SK-N-SH treated with all-trans-retinoic acid at 6 μM for 48 hours (cell line): ENCODE measurements at regions not wholly inside any gene's neighbourhood (a gene's known extent, or its start where the extent isn't known, plus 50 kb on each side); places are given as distances from the start of the nearest gene placed in this dataset.

ENCODE experiments used
- ATAC-seq: fragments of 200-7000 bp; cut with Tn5 transposase; 3 replicates; pipeline ENCODE4 v1.9.1; 2020; ENCODE audit warnings: mild to moderate bottlenecking, moderate library complexity
- ARNTL ChIP-seq: fragments of 450-650 bp; formaldehyde crosslinking; IDR thresholded peaks from 2 replicates; pipeline ENCODE4 v1.5.0; 2020; ENCODE audit warnings: low read depth, mild to moderate bottlenecking, moderate library complexity, borderline replicate concordance
- BACH2 ChIP-seq: fragments of 250-450 bp; sonication (Bioruptor Pico); IDR thresholded peaks from 2 replicates; pipeline ENCODE4 v1.9.0; 2021; ENCODE audit warnings: mild to moderate bottlenecking, borderline replicate concordance
- CREB5 ChIP-seq: fragments of 250-450 bp; sonication (Bioruptor Pico); IDR thresholded peaks from 2 replicates; pipeline ENCODE4 v1.5.1; 2020; ENCODE audit warnings: low read depth, mild to moderate bottlenecking, moderate library complexity
- CSDC2 ChIP-seq: fragments of 250-450 bp; sonication (Bioruptor Pico); IDR thresholded peaks from 2 replicates; pipeline ENCODE4 v1.5.0; 2020; ENCODE audit warnings: mild to moderate bottlenecking, moderate library complexity
- CSRNP3 ChIP-seq: fragments of 250-450 bp; sonication (Bioruptor Pico); IDR thresholded peaks from 2 replicates; pipeline ENCODE4 v1.5.1; 2021; ENCODE audit warnings: mild to moderate bottlenecking, moderate library complexity
- ESRRG ChIP-seq: fragments of 250-450 bp; sonication (Bioruptor Pico); IDR thresholded peaks from 2 replicates; pipeline ENCODE4 v1.6.1; 2021; ENCODE audit warnings: mild to moderate bottlenecking
- GLIS3 ChIP-seq: fragments of 250-450 bp; sonication (Bioruptor Pico); IDR thresholded peaks from 2 replicates; pipeline ENCODE4 v1.5.0; 2020; ENCODE audit warnings: mild to moderate bottlenecking, moderate library complexity
- ISL1 ChIP-seq: fragments of 250-450 bp; sonication (Bioruptor Pico); IDR thresholded peaks from 2 replicates; pipeline ENCODE4 v2.1.2; 2022; ENCODE audit warnings: mild to moderate bottlenecking, moderate library complexity
- OSR1 ChIP-seq: fragments of 250-450 bp; sonication (Bioruptor Pico); IDR thresholded peaks from 2 replicates; pipeline ENCODE4 v1.8.0; 2022; ENCODE audit warnings: moderate library complexity, mild to moderate bottlenecking, inconsistent platforms
- PATZ1 ChIP-seq: fragments of 250-450 bp; sonication (Bioruptor Pico); IDR thresholded peaks from 2 replicates; pipeline ENCODE4 v1.8.0; 2020; ENCODE audit warnings: mild to moderate bottlenecking, moderate library complexity, borderline replicate concordance
- POU6F1 ChIP-seq: fragments of 250-450 bp; sonication (Bioruptor Pico); IDR thresholded peaks from 2 replicates; pipeline ENCODE4 v1.8.0; 2021; ENCODE audit warnings: low read depth, mild to moderate bottlenecking, moderate library complexity, borderline replicate concordance
- PPARA ChIP-seq: fragments of 250-450 bp; sonication (Bioruptor Pico); IDR thresholded peaks from 2 replicates; pipeline ENCODE4 v1.5.0; 2020; ENCODE audit warnings: mild to moderate bottlenecking, borderline replicate concordance
- RARB ChIP-seq: fragments of 250-450 bp; sonication (Bioruptor Pico); IDR thresholded peaks from 2 replicates; pipeline ENCODE4 v1.8.0; 2021; ENCODE audit warnings: mild to moderate bottlenecking, moderate library complexity
- SNAI2 ChIP-seq: fragments of 250-450 bp; sonication (Bioruptor Pico); IDR thresholded peaks from 2 replicates; pipeline ENCODE4 v1.5.0; 2020; ENCODE audit warnings: mild to moderate bottlenecking, moderate library complexity
- TCF4 ChIP-seq: fragments of 250-450 bp; sonication (Bioruptor Pico); IDR thresholded peaks from 2 replicates; pipeline ENCODE4 v1.8.0; 2021; ENCODE audit warnings: mild to moderate bottlenecking, moderate library complexity, borderline replicate concordance
- TOX ChIP-seq: fragments of 250-450 bp; sonication (Bioruptor Pico); IDR thresholded peaks from 2 replicates; pipeline ENCODE4 v1.8.0; 2021; ENCODE audit warnings: mild to moderate bottlenecking, moderate library complexity, borderline replicate concordance
- TSHZ2 ChIP-seq: fragments of 250-450 bp; sonication (Bioruptor Pico); IDR thresholded peaks from 2 replicates; pipeline ENCODE4 v1.5.0; 2020; ENCODE audit warnings: mild to moderate bottlenecking, moderate library complexity
- ZC3H10 ChIP-seq: fragments of 250-450 bp; sonication (Bioruptor Pico); IDR thresholded peaks from 2 replicates; pipeline ENCODE4 v1.5.1; 2021; ENCODE audit warnings: mild to moderate bottlenecking, moderate library complexity
- ZNF565 ChIP-seq: fragments of 450-650 bp; formaldehyde crosslinking; conservative IDR thresholded peaks from 2 replicates; pipeline ENCODE4 v1.5.0; 2020; ENCODE audit warnings: low read depth, mild to moderate bottlenecking, moderate library complexity
- ZNF70 ChIP-seq: fragments of 450-650 bp; formaldehyde crosslinking; IDR thresholded peaks from 2 replicates; pipeline ENCODE4 v1.5.0; 2020; ENCODE audit warnings: mild to moderate bottlenecking, moderate library complexity

GRCh38 chr7:15938115-15938514, 251.6 kb upstream of the MEOX2 start:
- no peak for TF ChIP-seq TOX
- TF ChIP-seq PPARA (CRISPR knock-in tag), result no peak
- TF ChIP-seq ESRRG (CRISPR knock-in tag), result no peak
- no peak for TF ChIP-seq PATZ1 (CRISPR knock-in tag)
- no peak for TF ChIP-seq ZNF565 (CRISPR knock-in tag)
- no peak for TF ChIP-seq ZC3H10 (CRISPR knock-in tag)
- TF ChIP-seq ISL1 (CRISPR knock-in tag), result no peak
- TF ChIP-seq POU6F1 (CRISPR knock-in tag), result no peak
- TF ChIP-seq BACH2, result no peak
- no peak for TF ChIP-seq ARNTL
- no peak for TF ChIP-seq RARB
- TF ChIP-seq, all 23 proteins: peak for 0
- no peak for ATAC-seq

- no peak for ATAC-seq
- TF ChIP-seq TCF4 (CRISPR knock-in tag) (no peak), CSDC2 (CRISPR knock-in tag) (no peak), ESRRG (CRISPR knock-in tag) (no peak), BACH2 (no peak), TOX (no peak), RARB (no peak), CREB5 (CRISPR knock-in tag) (no peak), CSRNP3 (CRISPR knock-in tag) (no peak), TSHZ2 (CRISPR knock-in tag) (no peak), GLIS3 (CRISPR knock-in tag) (no peak), ISL1 (CRISPR knock-in tag) (no peak), ZC3H10 (CRISPR knock-in tag) (no peak), ZNF70 (no peak), OSR1 (CRISPR knock-in tag) (no peak), PPARA (CRISPR knock-in tag) (no peak), POU6F1 (CRISPR knock-in tag) (no peak), ZNF565 (CRISPR knock-in tag) (no peak), SNAI2 (no peak), ARNTL (no peak)
Observed at GRCh38 chr7:15937571-15937970, 251.1 kb upstream of the MEOX2 start.

- no peak for TF ChIP-seq TOX
- TF ChIP-seq BACH2, result no peak
- no peak for TF ChIP-seq OSR1 (CRISPR knock-in tag)
- TF ChIP-seq POU6F1 (CRISPR knock-in tag), result no peak
- no peak for ATAC-seq
Observed at GRCh38 chr7:15936991-15937390, 250.5 kb upstream of the MEOX2 start.
